ENCODE measurements at regions not wholly inside any gene's neighbourhood (a gene's known extent, or its start where the extent isn't known, plus 50 kb on each side); places are given as distances from the start of the nearest gene placed in this dataset.

DNA sequence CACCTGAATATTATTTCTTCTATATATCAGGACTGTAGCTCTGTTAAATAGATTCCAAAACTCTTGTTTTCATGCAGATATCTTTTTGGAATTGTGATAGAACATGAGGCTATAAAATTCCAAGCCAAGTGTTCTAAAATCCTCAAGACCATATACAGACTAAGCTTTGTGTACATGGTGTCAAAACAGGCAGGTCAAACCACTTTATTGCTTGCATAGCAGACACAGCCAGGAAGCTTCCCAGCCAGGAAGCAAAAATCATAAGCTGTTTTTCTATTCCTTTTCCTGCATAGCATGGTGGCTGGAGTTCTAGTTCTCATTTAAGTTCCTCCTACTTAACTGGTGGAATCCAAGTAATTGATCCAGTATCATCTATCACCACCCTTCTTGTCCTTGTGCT lies 353.3 kb downstream of the PAX1 start:
- TF ChIP-seq POLR2AphosphoS5 (IDR thresholded peaks at IDR 0.05; ENCODE audit: low read depth, low read length) (no peak), CTCF (IDR thresholded peaks at IDR 0.05; ENCODE audit: control extremely low read depth in 1 of 3, insufficient read depth in 1 of 3, low read depth in 1 of 3, low read length in 3 of 3) (no peak), JUND (IDR thresholded peaks at IDR 0.05; ENCODE audit: low read length) (no peak), POLR2A (IDR thresholded peaks at IDR 0.05; ENCODE audit: control extremely low read depth in 1 of 2, low read depth in 2 of 2, low read length in 2 of 2) (no peak), MAFK (IDR thresholded peaks at IDR 0.05; ENCODE audit: low read depth, low read length) (no peak), YY1 (IDR thresholded peaks at IDR 0.05; ENCODE audit: low read depth, low read length) (no peak), BRCA1 (IDR thresholded peaks at IDR 0.05; ENCODE audit: low read depth, low read length) (no peak), CHD2 (IDR thresholded peaks at IDR 0.05; ENCODE audit: low read length) (no peak), JUN (IDR thresholded peaks at IDR 0.05; ENCODE audit: low read depth, low read length) (no peak), EP300 (IDR thresholded peaks at IDR 0.05; ENCODE audit: borderline replicate concordance in 1 of 2, low read depth in 2 of 2, low read length in 2 of 2) (no peak), PHF8 (conservative IDR thresholded peaks at IDR 0.05; ENCODE audit: low read depth, low read length) (no peak), SUZ12 (IDR thresholded peaks at IDR 0.05; ENCODE audit: low read length) (no peak), RBBP5 (IDR thresholded peaks at IDR 0.05; ENCODE audit: borderline replicate concordance, low read depth, low read length) (no peak)
- TF ChIP-seq, protein P1, sequence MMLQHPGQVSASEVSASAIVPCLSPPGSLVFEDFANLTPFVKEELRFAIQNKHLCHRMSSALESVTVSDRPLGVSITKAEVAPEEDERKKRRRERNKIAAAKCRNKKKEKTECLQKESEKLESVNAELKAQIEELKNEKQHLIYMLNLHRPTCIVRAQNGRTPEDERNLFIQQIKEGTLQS (IDR thresholded peaks at IDR 0.05; ENCODE audit: insufficient read depth, low read depth, low read length): no peak

Data from H1 (cell line).